SK-N-SH treated with all-trans-retinoic acid at 6 μM for 48 hours (cell line): ENCODE measurements at regions not wholly inside any gene's neighbourhood (a gene's known extent, or its start where the extent isn't known, plus 50 kb on each side); places are given as distances from the start of the nearest gene placed in this dataset.

Source experiments
- ATAC-seq: fragments of 200-7000 bp; cut with Tn5 transposase; 3 replicates; pipeline ENCODE4 v1.9.1; 2020; ENCODE audit warnings: mild to moderate bottlenecking, moderate library complexity
- CSDC2 ChIP-seq: fragments of 250-450 bp; sonication (Bioruptor Pico); IDR thresholded peaks from 2 replicates; pipeline ENCODE4 v1.5.0; 2020; ENCODE audit warnings: mild to moderate bottlenecking, moderate library complexity
- CSRNP3 ChIP-seq: fragments of 250-450 bp; sonication (Bioruptor Pico); IDR thresholded peaks from 2 replicates; pipeline ENCODE4 v1.5.1; 2021; ENCODE audit warnings: mild to moderate bottlenecking, moderate library complexity
- ESRRG ChIP-seq: fragments of 250-450 bp; sonication (Bioruptor Pico); IDR thresholded peaks from 2 replicates; pipeline ENCODE4 v1.6.1; 2021; ENCODE audit warnings: mild to moderate bottlenecking
- ISL1 ChIP-seq: fragments of 250-450 bp; sonication (Bioruptor Pico); IDR thresholded peaks from 2 replicates; pipeline ENCODE4 v2.1.2; 2022; ENCODE audit warnings: mild to moderate bottlenecking, moderate library complexity
- PATZ1 ChIP-seq: fragments of 250-450 bp; sonication (Bioruptor Pico); IDR thresholded peaks from 2 replicates; pipeline ENCODE4 v1.8.0; 2020; ENCODE audit warnings: mild to moderate bottlenecking, moderate library complexity, borderline replicate concordance
- TCF4 ChIP-seq: fragments of 250-450 bp; sonication (Bioruptor Pico); IDR thresholded peaks from 2 replicates; pipeline ENCODE4 v1.8.0; 2021; ENCODE audit warnings: mild to moderate bottlenecking, moderate library complexity, borderline replicate concordance
- TOX ChIP-seq: fragments of 250-450 bp; sonication (Bioruptor Pico); IDR thresholded peaks from 2 replicates; pipeline ENCODE4 v1.8.0; 2021; ENCODE audit warnings: mild to moderate bottlenecking, moderate library complexity, borderline replicate concordance
- ZC3H10 ChIP-seq: fragments of 250-450 bp; sonication (Bioruptor Pico); IDR thresholded peaks from 2 replicates; pipeline ENCODE4 v1.5.1; 2021; ENCODE audit warnings: mild to moderate bottlenecking, moderate library complexity
- ZFP30 ChIP-seq: fragments of 450-650 bp; formaldehyde crosslinking; IDR thresholded peaks from 2 replicates; pipeline ENCODE4 v1.5.0; 2022; ENCODE audit warnings: mild to moderate bottlenecking, moderate library complexity
- ZNF565 ChIP-seq: fragments of 450-650 bp; formaldehyde crosslinking; conservative IDR thresholded peaks from 2 replicates; pipeline ENCODE4 v1.5.0; 2020; ENCODE audit warnings: low read depth, mild to moderate bottlenecking, moderate library complexity
- TF ChIP-seq, protein P1 (sequence below): fragments of 250-450 bp; sonication (Bioruptor Pico); IDR thresholded peaks from 2 replicates; pipeline ENCODE4 v1.5.1; 2020; ENCODE audit warnings: low read depth, mild to moderate bottlenecking, moderate library complexity
- TF ChIP-seq, protein P2 (sequence below): fragments of 250-450 bp; sonication (Bioruptor Pico); IDR thresholded peaks from 2 replicates; pipeline ENCODE4 v1.5.0; 2020; ENCODE audit warnings: mild to moderate bottlenecking, moderate library complexity
- TF ChIP-seq, protein P3 (sequence below): fragments of 250-450 bp; sonication (Bioruptor Pico); IDR thresholded peaks from 2 replicates; pipeline ENCODE4 v1.8.0; 2021; ENCODE audit warnings: low read depth, mild to moderate bottlenecking, moderate library complexity, borderline replicate concordance

GRCh38 chr5:125633523-125633922 is 789.7 kb upstream of the GRAMD2B start:
- ATAC-seq, result no peak
- TF ChIP-seq, protein P1, sequence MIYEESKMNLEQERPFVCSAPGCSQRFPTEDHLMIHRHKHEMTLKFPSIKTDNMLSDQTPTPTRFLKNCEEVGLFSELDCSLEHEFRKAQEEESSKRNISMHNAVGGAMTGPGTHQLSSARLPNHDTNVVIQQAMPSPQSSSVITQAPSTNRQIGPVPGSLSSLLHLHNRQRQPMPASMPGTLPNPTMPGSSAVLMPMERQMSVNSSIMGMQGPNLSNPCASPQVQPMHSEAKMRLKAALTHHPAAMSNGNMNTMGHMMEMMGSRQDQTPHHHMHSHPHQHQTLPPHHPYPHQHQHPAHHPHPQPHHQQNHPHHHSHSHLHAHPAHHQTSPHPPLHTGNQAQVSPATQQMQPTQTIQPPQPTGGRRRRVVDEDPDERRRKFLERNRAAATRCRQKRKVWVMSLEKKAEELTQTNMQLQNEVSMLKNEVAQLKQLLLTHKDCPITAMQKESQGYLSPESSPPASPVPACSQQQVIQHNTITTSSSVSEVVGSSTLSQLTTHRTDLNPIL (CRISPR knock-in tag), result no peak
- no peak for TF ChIP-seq ESRRG (CRISPR knock-in tag)
- TF ChIP-seq CSRNP3 (CRISPR knock-in tag), result no peak
- TF ChIP-seq TOX (CRISPR knock-in tag), result no peak
- no peak for TF ChIP-seq ZFP30 (CRISPR knock-in tag)
- TF ChIP-seq PATZ1 (CRISPR knock-in tag), result no peak
- TF ChIP-seq ISL1 (CRISPR knock-in tag), result no peak
- no peak for TF ChIP-seq TCF4 (CRISPR knock-in tag)
- TF ChIP-seq, protein P2, sequence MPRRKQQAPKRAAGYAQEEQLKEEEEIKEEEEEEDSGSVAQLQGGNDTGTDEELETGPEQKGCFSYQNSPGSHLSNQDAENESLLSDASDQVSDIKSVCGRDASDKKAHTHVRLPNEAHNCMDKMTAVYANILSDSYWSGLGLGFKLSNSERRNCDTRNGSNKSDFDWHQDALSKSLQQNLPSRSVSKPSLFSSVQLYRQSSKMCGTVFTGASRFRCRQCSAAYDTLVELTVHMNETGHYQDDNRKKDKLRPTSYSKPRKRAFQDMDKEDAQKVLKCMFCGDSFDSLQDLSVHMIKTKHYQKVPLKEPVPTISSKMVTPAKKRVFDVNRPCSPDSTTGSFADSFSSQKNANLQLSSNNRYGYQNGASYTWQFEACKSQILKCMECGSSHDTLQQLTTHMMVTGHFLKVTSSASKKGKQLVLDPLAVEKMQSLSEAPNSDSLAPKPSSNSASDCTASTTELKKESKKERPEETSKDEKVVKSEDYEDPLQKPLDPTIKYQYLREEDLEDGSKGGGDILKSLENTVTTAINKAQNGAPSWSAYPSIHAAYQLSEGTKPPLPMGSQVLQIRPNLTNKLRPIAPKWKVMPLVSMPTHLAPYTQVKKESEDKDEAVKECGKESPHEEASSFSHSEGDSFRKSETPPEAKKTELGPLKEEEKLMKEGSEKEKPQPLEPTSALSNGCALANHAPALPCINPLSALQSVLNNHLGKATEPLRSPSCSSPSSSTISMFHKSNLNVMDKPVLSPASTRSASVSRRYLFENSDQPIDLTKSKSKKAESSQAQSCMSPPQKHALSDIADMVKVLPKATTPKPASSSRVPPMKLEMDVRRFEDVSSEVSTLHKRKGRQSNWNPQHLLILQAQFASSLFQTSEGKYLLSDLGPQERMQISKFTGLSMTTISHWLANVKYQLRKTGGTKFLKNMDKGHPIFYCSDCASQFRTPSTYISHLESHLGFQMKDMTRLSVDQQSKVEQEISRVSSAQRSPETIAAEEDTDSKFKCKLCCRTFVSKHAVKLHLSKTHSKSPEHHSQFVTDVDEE, result no peak
- TF ChIP-seq ZNF565 (CRISPR knock-in tag), result no peak
- TF ChIP-seq CSDC2, result no peak
- TF ChIP-seq, protein P3, sequence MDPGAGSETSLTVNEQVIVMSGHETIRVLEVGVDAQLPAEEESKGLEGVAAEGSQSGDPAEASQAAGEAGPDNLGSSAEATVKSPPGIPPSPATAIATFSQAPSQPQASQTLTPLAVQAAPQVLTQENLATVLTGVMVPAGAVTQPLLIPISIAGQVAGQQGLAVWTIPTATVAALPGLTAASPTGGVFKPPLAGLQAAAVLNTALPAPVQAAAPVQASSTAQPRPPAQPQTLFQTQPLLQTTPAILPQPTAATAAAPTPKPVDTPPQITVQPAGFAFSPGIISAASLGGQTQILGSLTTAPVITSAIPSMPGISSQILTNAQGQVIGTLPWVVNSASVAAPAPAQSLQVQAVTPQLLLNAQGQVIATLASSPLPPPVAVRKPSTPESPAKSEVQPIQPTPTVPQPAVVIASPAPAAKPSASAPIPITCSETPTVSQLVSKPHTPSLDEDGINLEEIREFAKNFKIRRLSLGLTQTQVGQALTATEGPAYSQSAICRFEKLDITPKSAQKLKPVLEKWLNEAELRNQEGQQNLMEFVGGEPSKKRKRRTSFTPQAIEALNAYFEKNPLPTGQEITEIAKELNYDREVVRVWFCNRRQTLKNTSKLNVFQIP (CRISPR knock-in tag), result no peak

DNA sequence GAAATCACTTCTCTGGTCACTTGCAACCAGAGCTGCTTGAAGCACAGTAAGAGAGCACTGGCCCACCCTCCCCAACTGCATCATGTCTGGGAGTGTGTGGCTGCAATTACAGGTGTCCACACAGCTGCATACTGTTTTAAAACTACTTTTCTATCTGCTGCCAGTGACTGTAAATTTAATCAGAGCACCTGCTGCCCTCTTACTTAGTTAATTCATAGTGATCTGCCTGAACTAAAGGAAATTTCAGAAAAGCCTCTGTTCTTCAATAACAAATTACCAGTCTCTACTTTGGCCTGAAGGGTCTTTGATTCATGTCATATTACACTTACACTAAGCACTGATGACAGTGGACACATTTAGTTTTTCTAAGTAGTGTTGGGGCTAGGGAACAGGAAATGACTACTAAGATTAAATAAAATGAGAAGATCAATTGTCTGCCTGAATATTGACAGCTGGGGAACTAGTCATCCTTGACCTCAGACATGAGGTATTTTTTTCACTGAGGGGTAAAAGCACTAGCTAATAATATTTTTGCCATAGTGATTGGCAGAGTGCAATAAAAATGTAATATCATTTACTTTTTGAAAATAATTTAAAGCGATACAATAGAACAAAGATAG is 788.9 kb upstream of the GRAMD2B start:
- TF ChIP-seq ZC3H10 (CRISPR knock-in tag) (no peak), ZNF565 (CRISPR knock-in tag) (no peak), PATZ1 (CRISPR knock-in tag) (no peak), TOX (CRISPR knock-in tag) (no peak)
- TF ChIP-seq, protein P2, result no peak
- no peak for ATAC-seq
